Right lobe of liver (tissue), 4 donors: ENCODE measurements at regions not wholly inside any gene's neighbourhood (a gene's known extent, or its start where the extent isn't known, plus 50 kb on each side); places are given as distances from the start of the nearest gene placed in this dataset.

Experiments used
- POLR2A ChIP-seq: fragments of 450-650 bp; IDR thresholded peaks from one replicate; pipeline ENCODE4 v1.6.1; 2017; ENCODE audit warnings: antibody characterized with exemption, mild to moderate bottlenecking
- TF ChIP-seq, protein P1 (sequence below), 4 donors: fragments of 200-600 bp in 3 of 4; fragments of 450-650 bp in 1 of 4; IDR thresholded peaks; one replicate each; pipeline versions ENCODE4 v1.5.1 to v1.8.0; 2016 to 2022; ENCODE audit warnings: antibody characterized with exemption in 4 of 4, mild to moderate bottlenecking in 2 of 4
- donor health status: DM: no; HTN: no; CAD: no.
- donor health status: DM: no; HTN: no; CAD: no.
- donor health status: DM: no; HTN: yes; CAD: no.

GRCh38 chr6:51269876-51270275, 451.2 kb downstream of the TFAP2B start:
- TF ChIP-seq, protein P1, sequence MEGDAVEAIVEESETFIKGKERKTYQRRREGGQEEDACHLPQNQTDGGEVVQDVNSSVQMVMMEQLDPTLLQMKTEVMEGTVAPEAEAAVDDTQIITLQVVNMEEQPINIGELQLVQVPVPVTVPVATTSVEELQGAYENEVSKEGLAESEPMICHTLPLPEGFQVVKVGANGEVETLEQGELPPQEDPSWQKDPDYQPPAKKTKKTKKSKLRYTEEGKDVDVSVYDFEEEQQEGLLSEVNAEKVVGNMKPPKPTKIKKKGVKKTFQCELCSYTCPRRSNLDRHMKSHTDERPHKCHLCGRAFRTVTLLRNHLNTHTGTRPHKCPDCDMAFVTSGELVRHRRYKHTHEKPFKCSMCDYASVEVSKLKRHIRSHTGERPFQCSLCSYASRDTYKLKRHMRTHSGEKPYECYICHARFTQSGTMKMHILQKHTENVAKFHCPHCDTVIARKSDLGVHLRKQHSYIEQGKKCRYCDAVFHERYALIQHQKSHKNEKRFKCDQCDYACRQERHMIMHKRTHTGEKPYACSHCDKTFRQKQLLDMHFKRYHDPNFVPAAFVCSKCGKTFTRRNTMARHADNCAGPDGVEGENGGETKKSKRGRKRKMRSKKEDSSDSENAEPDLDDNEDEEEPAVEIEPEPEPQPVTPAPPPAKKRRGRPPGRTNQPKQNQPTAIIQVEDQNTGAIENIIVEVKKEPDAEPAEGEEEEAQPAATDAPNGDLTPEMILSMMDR (IDR thresholded peaks at IDR 0.05): no peak
- no peak for TF ChIP-seq POLR2A
